OCI-LY7 (cell line): ENCODE measurements at regions not wholly inside any gene's neighbourhood (a gene's known extent, or its start where the extent isn't known, plus 50 kb on each side); places are given as distances from the start of the nearest gene placed in this dataset.
"Not testable (repeated sequence)": the region's sequence is repeated elsewhere in the genome, so short reads cannot be mapped to it uniquely, and the experiment has no call there.

Experiments
- CTCF ChIP-seq: fragments of 200-600 bp; sonication (generic); conservative IDR thresholded peaks from 2 replicates; pipeline ENCODE4 v1.5.1; 2014; ENCODE audit warnings: mild to moderate bottlenecking, antibody characterized with exemption, low read length, moderate library complexity, mixed read lengths
- EZH2phosphoT487 ChIP-seq: fragments of 200-600 bp; sonication (generic); IDR thresholded peaks from 2 replicates; pipeline ENCODE4 v1.6.1; 2018; ENCODE audit warnings: low read depth, borderline replicate concordance, mild to moderate bottlenecking, mixed run types, antibody characterized with exemption, low read length, moderate library complexity, mixed read lengths

GRCh38 chr5:176035816-176036308 is 67.7 kb upstream of the THOC3 start:
- TF ChIP-seq CTCF, EZH2phosphoT487: not testable (repeated sequence)
